Limb (tissue), 2 donors: ENCODE measurements at regions not wholly inside any gene's neighbourhood (a gene's known extent, or its start where the extent isn't known, plus 50 kb on each side); places are given as distances from the start of the nearest gene placed in this dataset.
A peak's percentile ranks its signal among the peaks of the same experiment; 100 is the strongest.
"Not testable (repeated sequence)": the region's sequence is repeated elsewhere in the genome, so short reads cannot be mapped to it uniquely, and the experiment has no call there.

ENCODE experiments used
- DNase-seq, 2 donors: peaks; one replicate each; pipeline ENCODE4 v3.0.0-alpha.2; 2016; ENCODE audit errors: extremely low spot score in 2 of 2

DNA sequence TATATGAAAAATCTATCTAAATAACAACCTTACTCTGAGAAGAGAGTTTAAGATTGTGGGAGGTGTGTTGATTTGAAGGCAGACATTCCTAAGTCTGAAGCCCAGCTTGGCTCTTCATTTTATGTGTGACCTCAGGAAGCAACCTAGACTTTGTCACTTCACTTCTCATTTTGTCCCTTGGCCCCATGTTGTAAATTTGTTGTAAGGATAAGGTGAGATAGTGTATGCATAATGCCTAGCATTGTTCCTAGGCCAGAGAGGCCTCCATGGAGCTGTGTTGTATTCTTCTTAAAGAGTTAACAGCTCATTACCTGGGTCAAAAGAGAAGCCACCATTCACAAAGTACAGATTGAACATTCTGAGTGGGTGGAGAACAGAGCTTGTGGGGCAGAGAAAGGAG lies 1084.4 kb upstream of the SLIT2 start:
- no peak for DNase-seq

DNA sequence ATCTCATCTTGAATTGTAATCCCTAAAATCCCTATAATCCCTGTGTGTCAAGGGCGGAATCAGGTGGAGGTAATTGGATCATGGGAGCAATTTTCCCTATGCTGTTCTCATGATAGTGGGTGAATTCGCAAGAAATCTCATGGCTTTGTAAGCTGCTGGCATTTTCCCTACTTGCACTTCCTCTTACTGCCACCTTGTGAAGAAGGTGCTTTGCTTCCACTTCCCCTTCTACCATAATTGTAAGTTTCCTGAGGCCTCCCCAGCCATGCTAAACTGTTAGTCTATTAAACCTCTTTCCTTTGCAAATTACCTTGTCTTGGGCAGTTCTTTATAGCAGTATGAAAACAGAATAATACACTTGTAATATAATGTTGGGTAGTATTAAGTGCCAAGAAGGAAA lies 1087.4 kb upstream of the SLIT2 start:
- no peak for DNase-seq

GRCh38 chr4:19159874-19160273 lies 1091.8 kb upstream of the SLIT2 start:
- no peak for DNase-seq

GRCh38 chr4:19158107-19158809 lies 1093.4 kb upstream of the SLIT2 start:
- peak in 1 of 2 donors; percentile 18 for DNase-seq

DNA sequence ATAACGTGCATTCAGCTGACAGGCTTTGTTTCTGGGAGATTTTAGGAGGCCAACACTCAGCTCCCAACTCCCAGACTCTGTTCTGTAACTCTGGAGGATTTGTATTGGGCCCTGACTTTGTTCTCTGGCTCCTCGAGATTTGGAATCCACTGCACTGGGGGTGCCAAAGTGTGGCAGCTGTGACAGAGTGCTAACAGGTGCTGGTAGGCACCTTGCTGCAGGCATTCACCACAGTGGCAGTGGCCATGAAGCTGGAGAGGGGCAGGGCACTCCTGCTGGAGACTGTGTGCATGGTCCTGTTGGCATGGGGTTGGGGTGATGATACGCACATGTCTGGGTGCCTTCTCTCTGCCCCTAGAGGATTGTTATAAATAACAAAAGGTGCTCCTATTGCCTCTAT lies 1094.9 kb upstream of the SLIT2 start:
- DNase-seq, result no peak

DNA sequence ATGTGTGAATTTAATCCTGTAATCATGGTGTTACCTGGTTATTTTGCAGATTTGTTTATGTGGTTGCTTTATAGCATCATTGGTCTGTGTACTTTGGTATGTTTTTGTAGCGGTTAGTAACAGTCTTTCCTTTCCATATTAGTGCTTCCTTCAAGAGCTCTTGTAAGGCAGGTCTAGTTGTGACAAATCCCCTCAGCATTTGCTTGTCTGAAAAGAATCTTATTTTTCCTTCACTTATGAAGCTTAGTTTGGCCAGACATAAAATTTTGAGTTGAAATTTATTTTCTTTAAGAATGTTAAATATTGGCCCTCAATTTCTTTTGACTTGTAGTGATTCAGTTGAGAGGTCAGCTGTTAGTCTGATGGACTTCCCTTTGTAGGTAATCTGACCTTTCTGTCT lies 1096.1 kb upstream of the SLIT2 start:
- no peak for DNase-seq

DNA sequence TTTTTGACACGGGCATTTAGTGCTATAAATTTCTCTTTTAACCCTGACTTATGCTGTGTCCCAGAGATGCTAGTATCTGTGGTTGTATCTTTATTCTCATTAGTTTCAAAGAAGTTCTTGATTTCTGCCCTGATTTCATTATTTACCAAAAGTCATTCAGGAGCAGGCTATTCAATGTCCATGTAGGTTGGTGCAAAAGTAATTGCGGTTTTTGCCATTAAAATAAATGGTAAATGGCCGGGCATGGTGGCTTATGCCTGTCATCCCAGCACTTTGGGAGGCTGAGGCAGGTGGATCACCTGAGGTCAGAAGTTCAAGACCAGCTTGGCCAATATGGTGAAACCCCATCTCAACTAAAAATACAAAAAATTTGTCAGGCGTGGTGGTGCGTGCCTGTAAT lies 1097.4 kb upstream of the SLIT2 start:
- DNase-seq, result not testable (repeated sequence)

DNA sequence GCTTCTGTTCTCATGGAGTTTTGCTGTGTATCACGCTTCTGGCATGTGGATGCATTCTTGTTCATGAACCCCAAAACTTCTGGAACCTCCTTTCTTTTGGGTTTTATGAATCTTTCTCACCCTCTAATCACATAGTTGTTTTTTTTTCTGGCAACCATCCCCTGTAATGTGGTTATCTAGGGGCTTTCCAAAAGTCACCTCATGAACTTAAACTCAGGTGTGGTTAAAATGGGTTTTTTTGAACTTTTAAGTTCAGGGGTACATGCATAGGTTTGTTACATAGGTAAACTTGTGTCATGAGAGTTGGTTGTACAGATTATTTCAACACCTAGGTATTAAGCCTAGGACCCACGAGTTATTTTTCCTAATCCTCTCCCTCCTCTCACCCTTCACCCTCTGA lies 1099.4 kb upstream of the SLIT2 start:
- DNase-seq, result no peak

- DNase-seq, result no peak
Observed at GRCh38 chr4:19151684-19152083, 1100.0 kb upstream of the SLIT2 start.

GRCh38 chr4:19146038-19146437 lies 1105.7 kb upstream of the SLIT2 start:
- DNase-seq, result no peak

GRCh38 chr4:19135895-19136633 lies 1114.5 kb upstream of the LCORL start:
- DNase-seq, result no peak

GRCh38 chr4:19134685-19135084 lies 1113.1 kb upstream of the LCORL start:
- DNase-seq, result no peak

DNA sequence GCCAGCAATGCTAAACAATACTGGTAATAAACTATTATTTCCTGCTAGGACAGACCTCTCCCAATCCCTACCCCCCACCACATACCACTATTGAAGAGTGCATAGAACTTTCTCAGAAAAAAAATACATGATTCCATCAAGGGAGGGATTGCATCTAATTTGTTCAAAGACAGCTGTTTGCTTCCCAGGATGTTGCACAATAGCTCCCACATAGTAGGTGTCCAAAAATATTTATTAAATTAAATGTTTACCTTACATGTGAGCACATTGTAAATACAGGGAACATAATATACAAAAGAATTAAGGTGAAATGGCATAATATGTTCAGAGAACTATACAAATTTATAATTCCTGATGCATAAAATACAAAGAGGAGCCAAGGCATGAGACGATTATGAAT lies 1111.8 kb upstream of the LCORL start:
- no peak for DNase-seq

DNA sequence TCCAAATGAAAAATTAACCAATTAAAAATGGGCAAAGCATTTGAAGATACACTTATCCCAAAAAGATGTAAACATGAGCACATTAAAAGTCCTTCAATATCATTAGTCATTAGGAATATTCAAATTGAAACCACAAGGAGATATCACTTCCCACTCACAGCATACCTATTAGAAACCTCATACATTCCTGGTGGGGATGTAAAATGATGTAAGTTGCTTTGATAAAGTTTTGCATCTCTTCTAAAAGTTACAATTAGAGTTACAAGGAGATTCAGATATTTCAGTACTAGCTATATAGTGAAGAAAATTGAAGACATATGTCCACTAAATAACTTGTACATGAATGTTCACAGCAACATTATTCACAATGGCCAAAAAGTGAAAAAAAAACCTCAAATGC lies 1109.3 kb upstream of the LCORL start:
- no peak for DNase-seq

- DNase-seq, result no peak
Observed at GRCh38 chr4:19128176-19128575, 1106.6 kb upstream of the LCORL start.

GRCh38 chr4:19126903-19127302 lies 1105.3 kb upstream of the LCORL start:
- DNase-seq, result no peak

DNA sequence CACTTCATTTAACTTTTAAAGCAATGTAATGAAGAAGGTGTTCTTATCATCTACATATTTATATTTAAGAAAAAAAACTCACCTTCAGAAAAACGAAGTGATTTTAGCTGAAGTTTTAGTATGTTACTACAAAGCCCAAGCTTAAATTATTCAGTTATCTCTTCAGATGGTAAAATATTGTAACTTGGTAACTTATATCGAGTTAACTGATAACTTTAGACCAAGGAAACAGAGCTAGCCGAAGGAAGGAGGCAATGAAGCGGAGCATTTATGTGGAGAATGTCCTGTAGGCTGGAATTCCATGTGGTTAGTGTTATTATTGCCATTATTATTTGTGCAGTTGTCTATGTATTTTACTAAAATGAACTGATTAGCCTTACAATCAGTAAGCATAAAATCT lies 1102.1 kb upstream of the LCORL start:
- no peak for DNase-seq

DNA sequence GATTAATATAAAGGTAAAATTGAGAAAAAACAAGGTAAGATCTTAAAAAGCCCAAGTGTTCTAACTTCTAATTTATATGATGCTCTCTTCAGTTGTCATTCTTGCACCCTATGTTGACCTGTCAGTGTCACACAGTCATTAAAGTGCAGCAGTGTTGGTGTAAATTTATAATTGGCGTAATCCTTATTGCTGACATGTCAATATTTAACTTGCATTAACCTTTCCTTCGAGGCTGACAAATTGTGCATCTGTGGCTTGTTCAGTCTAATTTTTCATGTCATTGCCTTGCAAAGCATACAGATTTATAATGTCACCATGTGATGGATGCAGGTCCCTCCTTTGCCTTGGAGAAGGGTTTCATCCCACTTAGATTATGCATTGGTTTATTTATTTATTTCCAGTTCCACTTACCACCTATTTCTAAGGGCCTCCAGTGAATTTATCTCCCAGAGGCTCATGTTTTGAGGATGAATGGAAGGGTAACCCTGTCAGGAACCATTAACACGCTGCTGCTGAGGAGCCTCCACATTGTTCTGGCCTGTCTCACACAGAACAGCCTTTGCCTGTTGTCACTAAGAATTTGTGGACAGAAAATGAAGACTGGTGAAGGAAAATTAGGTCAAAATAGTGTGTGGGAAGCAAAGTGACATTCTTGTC lies 1098.5 kb upstream of the LCORL start:
- DNase-seq, result no peak

GRCh38 chr4:19117022-19117421 lies 1095.5 kb upstream of the LCORL start:
- DNase-seq, result no peak

- DNase-seq, result no peak
Observed at GRCh38 chr4:19104176-19104575, 1082.6 kb upstream of the LCORL start.

GRCh38 chr4:19095491-19096046 lies 1074.0 kb upstream of the LCORL start:
- DNase-seq, result no peak

DNA sequence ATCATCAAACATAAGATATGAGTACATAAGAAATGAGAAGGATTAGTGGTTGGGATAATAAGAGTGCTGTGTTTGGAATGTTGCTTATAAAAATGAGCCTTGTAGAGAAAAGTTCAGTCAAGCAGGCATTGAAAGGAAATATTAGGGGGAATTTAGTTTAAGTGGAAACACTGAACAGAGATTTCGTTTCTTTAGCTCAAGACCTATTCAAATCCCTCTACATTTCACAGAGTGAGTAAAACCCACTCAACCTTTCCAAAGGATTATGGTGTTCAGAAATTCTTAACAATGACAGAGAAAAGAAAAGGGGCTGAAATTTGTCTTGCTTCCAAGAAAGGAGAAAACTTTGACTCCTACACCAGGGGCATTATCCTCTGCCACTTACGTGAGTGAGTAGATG lies 1072.4 kb upstream of the LCORL start:
- no peak for DNase-seq
